LNCAP (cell line): ENCODE measurements at regions not wholly inside any gene's neighbourhood (a gene's known extent, or its start where the extent isn't known, plus 50 kb on each side); places are given as distances from the start of the nearest gene placed in this dataset.

Experiments used
- TF ChIP-seq, protein P1 (sequence below): fragments of 450-650 bp; IDR thresholded peaks from 2 replicates; pipeline ENCODE4 v1.5.1; 2017; ENCODE audit warnings: mild to moderate bottlenecking

DNA sequence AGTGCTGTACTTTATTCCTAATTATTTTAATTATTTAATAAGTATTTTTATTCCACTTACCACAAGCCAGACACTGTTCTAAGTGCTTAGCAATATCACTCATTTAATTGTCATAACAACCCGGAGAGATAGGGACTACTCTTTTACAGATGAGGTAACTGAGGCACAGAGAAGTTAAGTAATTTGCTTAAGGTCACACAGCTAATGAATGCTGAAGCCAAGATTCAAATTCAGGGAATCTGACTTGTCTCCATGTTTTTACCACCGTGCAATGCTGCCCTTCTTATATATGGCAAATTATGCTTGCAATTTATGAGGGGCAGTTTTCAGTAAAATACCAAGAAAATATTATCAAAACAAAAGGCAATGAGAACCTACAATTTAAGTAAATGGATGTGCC lies 168.4 kb upstream of the KIF2A start:
- TF ChIP-seq, protein P1, sequence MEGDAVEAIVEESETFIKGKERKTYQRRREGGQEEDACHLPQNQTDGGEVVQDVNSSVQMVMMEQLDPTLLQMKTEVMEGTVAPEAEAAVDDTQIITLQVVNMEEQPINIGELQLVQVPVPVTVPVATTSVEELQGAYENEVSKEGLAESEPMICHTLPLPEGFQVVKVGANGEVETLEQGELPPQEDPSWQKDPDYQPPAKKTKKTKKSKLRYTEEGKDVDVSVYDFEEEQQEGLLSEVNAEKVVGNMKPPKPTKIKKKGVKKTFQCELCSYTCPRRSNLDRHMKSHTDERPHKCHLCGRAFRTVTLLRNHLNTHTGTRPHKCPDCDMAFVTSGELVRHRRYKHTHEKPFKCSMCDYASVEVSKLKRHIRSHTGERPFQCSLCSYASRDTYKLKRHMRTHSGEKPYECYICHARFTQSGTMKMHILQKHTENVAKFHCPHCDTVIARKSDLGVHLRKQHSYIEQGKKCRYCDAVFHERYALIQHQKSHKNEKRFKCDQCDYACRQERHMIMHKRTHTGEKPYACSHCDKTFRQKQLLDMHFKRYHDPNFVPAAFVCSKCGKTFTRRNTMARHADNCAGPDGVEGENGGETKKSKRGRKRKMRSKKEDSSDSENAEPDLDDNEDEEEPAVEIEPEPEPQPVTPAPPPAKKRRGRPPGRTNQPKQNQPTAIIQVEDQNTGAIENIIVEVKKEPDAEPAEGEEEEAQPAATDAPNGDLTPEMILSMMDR, result no peak

DNA sequence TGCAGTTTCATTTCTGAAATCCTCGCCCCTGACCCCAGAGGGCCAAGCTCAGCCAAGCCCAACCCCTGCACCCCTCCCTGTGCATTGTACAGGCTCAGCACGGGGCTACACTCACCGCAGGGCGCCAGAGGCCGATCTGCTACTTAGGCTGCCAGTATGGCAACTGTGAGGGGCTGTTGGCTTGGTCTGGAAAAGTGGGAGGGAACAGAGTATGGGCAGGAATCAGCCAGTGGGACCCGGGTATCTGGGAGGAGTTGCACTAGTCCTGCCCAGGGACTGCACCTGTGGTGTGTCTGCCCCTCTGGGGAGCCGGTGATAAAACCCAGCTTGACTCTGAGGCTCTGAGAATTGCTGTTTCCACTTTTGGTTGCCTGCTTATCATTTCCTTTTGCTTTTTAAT lies 167.4 kb upstream of the KIF2A start:
- TF ChIP-seq, protein P1, result no peak

DNA sequence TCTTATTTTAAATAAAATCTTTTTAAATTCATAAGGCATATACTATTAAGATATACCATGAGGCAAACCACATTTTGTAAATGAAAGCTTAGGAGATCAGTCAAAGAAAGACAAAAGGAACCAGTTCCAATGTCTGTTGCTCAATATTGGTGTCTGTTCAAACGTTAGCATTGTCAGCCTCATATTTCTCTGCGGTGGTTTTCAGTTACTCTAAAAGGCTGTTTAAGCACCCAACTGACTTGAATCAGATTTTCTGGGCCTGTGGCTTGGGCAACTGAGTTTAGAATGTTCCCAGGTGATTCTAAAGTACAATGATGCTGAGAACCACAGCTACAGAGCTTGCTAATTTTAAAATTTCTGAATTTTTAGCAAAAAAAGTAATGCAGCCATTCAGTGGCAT lies 166.3 kb upstream of the KIF2A start:
- TF ChIP-seq, protein P1, result no peak

DNA sequence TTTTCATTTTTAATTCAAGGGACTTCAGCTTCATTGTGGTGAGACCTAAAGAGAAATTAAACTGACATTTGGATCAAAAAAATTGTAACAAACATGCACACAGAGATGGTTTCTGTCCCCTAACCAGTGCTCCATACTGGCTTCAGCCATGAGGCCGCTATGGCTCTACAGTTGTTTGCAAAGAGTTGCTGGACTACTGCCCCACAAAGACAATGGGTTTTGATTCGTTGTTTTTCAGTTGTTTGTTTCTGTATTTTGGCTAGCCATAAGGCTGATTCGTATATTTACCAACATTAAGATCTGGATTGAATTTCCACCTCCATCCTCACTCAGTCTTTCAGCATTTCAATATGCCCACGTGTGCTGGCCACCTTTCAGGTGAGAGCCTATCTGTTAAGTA lies 163.7 kb upstream of the KIF2A start:
- TF ChIP-seq, protein P1, result no peak

DNA sequence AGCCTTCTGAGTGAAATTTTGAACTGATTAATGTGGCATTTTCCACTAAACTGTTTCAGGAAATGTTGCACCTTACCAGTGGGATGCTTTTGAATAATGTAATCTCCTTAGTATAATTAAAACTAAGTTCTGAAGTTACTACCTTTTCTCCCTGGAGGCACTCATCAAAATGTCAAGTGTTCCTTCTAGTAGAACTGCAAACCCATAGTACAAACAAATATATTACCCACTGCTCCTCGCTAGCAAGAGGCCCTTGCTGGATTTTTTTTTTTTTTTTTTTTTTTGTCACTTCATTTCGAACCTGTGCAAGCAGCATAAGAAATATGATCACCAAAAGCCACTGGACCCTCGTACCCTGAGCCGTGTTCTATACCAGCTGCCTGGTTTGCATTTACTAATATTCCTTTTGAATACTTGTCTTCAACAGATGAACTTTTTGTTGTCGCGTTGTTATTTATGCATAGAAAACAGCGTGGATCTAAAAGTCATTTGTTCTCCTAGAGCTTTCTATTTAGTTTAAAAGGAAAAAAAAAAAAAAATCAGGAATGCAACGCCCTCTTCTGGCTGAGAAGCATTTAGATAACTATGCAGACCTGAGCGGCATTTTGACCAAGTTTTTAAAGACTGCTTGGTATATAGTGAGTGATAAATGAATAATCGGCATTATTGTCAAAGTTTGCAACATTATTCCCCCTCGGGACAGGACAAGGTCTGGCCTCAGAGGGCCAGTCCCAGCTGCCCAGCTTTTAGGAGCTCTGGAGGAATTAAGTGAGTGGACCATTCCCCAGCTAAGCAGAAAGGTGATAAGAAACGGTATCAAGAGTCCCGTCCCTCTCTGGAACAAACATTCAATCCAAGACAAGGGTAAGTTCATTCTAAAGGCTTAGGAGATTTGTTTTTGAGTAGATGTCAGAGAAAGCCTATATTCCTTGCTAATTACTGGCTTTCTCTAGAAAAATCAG lies 162.5 kb upstream of the KIF2A start:
- TF ChIP-seq, protein P1, result peak; percentile 80

DNA sequence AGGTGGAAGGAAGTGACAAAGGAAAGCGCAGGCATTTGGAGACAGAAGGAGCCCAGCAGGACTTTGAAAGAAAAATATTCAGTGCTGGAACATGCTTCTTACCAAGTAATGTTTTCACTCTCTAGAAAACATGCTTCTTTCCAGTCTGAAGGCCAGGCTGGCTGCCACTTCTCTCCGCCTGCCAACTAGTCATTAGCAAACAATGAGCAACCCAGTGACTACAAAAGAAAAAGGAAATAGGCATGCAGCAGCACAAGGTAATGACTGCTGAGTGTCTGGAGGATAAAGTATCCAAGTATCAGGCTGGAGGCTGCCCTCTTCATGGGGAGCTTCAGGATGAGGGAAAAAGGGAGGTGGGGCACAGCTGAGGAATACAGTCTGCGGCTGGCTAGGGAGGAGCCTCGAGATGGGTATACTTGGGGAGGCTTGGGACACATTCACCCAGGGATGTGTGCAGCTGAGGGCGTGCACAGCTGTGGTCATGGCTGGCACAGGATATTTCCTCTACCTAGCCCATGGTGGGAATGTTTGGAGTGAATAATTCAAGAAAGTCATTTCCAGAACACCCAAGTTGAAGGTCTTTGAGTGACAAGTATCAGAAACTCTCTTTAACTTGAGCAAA lies 161.5 kb upstream of the KIF2A start:
- TF ChIP-seq, protein P1, result no peak

DNA sequence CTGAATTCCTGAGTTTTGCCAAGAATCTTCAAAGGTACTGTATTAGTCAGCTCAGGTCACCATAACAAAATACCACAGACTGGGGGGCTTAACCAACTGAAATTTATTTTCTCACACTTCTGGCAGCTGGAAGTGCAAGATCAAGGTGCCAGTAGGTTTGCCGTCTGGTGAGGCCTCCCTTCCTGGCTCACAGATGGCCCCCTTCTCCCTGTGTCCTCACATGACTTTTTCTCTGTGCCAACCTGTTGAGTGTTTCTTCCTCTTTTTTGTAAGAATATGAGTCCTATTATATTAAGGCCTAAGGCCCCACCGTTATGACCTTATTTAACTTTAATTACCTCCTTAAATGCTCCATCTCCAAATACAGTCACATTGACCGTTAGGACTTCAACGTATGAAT lies 156.1 kb upstream of the KIF2A start:
- TF ChIP-seq, protein P1, result no peak
